Myocyte (in vitro differentiated cells): ENCODE measurements at regions not wholly inside any gene's neighbourhood (a gene's known extent, or its start where the extent isn't known, plus 50 kb on each side); places are given as distances from the start of the nearest gene placed in this dataset.
"Not testable (repeated sequence)": the region's sequence is repeated elsewhere in the genome, so short reads cannot be mapped to it uniquely, and the experiment has no call there.

Experiments
- DNase-seq: peaks from one replicate; pipeline ENCODE4 v3.0.0-alpha.2; 2012; ENCODE audit warnings: low read depth

DNA sequence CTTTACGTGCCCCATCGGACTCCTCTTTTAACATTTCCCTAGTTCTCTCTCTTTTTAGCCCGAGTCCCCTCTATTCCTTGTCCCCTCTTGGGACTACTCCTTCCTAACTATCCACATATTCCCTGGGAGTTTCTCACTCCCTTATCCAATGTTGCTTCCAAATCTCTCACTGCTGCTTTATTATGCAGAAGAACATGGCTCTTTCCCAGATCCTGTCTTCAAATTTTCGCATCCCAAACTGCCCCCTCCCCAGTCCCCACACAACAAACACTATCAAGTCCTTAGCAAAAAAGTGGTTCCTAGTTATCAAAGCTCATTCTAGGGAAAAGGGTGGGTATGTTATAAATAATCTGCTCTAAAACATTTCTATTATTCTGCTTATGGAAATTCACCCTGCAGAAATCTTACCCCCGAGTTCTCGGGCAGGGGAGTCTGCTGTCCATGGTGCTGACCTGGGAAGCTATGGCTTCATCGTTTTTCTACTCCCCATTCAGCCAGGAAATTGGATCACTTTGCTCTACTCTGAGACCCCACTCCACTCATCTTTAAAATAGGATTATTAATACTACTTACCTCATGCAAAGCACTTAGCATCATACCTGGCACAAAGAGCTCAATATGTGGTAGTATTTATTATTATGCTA is 393.5 kb downstream of the BUD13 start:
- peak; percentile 13 for DNase-seq

- no peak for DNase-seq
Measured at GRCh38 chr11:116376547-116376946, 396.2 kb downstream of the BUD13 start.

DNA sequence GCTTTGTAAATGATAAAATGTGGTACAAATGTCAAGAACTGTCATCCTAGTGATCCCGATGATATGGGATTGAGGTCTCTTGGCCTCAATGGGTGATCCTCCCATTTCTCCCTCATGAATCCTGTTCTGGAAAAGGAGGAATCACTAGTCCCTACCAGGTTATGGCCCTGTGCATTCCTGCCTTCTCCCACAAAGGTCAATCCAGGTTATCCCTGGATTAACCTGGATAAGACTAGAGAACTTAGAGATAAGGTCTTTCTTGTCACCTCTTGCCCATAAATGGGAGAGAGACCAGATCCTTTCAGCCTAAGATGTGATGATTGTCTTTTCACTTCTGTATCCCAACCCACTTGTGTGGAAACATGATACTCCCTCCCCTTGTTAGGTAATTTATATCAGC is 396.7 kb downstream of the BUD13 start:
- DNase-seq, result no peak

DNA sequence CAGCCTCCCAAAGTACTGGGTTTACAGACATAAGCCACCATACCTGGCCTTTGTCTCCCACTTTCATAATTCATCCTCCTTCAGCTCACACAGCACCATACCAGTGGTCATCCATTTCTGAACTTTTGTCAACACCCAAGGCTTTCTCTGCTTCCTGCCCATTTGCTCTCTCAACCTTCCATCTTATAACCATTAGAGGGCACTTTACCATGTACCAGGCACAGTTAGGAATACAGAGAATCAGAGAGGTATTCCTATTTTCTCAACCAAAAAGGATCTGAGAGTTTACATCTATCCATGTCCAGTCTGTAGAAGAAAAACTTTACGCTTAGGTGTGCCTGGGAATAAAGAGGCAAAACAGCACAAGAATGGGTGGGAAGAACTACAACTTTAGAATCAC is 397.6 kb downstream of the BUD13 start:
- DNase-seq, result no peak

DNA sequence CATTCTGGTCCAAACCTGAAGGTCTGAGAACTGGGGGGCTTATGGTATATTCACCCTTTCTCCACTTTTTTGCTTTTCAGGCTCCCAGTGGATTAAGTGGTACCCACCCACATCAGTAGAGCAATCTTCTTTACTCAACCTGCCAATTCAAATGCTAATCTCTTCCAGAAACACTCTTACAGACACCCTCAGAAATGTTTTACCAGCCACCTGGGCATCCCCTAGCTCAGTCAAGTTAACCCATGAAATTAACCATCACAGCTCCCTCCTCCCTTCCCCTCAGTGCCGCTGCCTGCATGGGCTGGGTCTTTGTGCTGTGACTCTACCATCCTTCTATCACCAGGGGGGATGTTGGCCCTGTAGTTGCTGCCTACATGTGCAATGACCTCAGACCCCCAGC is 398.7 kb downstream of the BUD13 start:
- no peak for DNase-seq

DNA sequence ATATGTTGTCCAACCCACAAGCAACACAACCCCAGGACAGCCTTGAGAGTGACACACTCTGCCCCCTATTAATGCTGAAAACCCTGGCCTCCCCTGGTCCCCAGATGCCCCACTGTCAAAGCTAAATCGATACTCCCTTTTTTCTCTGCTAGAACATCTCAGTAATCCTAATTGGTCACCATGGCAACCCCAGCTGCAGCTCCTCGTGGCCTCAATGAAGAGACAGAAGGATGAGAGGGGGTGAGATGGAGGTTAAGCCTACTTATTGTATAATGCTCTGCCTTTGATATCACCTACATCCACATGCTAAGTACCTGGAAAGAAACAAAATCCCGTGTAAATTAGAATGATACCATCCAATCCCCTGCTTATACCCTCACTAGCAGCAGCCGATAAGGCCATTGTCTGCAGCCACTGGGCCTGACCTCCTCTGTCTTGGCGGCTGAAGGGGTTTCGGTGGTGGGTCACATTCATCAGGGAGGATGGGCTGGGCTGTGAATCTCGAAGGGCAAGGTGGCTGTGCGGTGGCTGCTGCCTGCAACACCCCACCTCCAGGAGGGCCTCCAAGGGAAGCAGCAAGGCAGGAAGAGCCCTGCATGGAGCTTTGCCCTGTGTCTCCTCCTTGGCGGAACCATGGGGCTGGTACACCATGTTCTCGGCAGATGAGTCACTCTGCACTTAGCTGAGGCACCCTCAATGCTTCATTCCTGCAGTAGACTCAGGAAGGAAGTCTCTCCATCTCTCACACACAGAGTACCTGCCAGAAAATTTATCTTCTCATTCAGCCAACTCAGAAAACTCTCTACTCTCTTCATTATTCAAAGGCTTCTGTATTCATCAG is 399.5 kb downstream of the BUD13 start:
- no peak for DNase-seq

- DNase-seq, result no peak
Measured at GRCh38 chr11:116371146-116371545, 401.6 kb downstream of the BUD13 start.

DNA sequence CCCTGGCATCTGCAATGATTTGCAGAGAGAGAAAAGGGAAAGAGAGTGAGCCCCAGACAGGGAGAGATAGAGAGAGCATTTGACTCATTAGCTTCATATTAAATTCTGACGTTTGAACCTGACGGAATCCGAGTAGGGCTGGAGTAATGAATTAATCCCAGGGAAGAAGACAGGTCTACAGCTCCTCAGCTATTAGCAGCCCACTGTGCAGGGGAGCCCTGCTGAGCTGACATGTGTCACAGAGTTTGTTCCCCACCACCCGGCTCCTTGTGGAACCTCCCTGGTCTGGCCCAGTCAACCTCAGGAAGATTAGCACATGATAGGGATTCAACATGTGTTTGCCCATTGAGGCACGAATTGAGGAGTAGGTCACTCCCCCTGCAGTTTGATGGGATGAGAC is 404.0 kb downstream of the BUD13 start:
- no peak for DNase-seq

DNA sequence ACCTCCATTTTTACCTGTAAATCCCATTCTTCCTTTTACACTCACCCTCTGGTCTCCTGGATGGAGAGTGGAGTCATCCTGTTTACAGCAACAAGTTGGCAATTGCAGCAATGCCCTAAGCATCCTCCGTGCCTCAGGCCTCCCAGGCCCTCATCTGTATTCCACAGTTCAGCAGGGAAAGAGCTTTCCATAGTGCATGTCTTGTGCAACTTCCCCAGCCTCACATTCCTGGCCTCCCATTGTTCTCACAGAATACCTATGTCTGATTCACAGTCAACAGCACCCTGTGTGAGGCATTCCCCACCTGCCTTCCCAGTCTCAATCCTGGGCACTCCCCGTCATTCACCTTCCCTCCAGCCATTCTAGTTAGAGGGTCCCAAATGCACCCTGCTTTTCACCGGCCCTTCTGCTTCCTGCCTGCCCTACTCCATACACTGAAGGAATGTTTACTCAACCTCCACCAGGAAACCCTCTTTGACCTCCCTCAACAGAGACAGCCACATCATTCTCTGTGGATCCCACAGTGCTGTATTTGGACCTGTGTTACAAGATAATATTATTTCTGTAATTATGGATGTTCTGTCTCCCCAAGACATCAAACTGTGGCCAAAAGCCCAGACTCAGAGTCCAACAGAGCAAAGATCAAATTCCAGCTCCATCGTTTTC is 405.7 kb downstream of the BUD13 start:
- no peak for DNase-seq

- no peak for DNase-seq
Measured at GRCh38 chr11:116366451-116366850, 406.3 kb downstream of the BUD13 start.

DNA sequence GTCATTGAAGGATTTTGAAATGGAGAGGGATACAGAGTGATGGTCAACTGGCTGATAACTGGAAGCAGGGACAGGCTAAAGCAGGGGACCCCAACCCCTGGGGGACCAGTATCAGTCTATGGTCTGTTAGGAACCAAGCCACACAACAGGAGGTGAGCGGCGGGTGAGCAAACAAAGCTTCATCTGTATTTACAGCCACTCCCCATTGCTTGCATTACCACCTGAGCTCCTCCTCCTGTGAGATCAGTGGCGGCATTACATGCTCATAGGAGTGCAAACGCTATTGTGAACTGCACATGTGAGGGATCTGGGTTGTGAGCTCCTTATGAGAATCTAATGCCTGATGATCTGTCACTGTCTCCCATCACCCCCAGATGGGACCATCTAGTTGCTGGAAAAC is 407.9 kb downstream of the BUD13 start:
- not testable (repeated sequence) for DNase-seq

DNA sequence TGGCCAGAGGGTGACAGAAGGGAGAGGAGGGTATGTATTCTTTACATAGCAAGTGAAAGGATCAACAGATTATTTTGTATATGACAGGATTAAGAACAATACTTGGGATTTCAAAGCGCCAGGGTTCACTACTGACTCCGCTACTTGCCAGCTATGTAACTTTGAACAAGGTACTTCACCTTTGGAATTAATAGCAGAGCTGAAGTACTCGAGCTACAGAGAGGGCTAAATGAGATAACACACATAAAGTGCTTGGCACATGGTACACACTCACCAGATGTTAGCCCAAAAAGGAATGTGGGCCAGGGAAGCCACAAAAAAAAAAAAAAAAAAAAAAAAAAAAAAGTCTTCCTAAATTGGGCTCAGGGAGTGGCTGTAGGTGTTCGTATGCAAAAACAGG is 408.4 kb downstream of the BUD13 start:
- DNase-seq, result no peak

- DNase-seq, result no peak
Measured at GRCh38 chr11:116360221-116360941, 412.4 kb downstream of the BUD13 start.

DNA sequence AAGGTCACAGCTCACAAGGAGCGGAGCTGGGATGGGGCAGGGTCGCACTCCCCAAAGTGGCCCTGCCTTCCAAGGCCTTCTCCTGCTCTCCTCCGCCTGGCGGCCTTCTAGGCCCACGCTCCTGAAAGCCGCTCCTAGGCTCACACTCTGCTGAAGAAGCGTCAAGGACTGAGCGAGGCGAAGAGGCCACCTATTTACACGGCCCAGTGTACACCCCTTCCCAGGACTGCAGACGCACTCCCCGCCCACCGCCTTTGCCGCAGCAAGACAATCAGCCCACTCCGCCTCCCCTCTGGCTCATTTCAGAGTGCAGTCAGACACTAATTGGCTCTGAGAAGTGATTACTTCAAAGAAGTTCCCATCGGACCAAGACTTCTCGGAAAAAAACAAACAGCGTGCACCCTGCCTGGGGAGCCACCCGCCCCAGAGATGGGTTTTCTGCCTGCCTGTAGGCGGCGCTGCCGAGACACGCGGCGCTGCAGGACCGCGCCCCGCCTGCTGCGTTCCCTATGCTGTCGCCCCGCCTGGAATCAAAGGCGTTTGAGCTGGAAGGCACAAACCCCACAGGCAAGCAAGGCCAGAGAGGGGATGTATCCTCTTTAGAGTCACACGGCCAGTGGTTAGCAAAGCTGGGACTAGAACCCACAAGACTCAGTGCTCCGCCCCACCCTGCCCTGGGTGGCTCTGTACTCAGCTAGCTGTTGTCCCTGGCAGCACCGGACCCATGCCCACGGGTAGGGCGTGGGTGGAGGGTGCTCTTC is 414.8 kb downstream of the BUD13 start:
- no peak for DNase-seq

DNA sequence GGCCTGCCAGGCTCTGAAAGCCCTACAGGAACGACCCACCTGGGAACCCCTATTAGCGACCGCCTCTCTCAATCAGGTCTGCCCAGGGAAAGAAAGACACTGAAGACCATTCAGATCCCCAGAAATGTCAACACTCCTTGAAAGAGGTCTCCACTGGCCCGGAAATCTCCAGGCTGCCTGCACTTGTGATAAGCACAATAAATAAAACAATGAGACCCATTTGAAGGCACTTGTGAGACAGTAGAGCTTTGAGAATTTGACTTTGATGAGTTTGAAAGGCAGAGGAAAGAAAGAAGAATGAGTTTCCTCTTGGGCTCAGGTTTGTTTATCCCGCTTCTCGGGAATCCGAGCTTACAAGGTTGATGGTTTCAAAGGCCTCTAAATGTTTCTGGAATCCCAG is 416.3 kb downstream of the BUD13 start:
- DNase-seq, result no peak

DNA sequence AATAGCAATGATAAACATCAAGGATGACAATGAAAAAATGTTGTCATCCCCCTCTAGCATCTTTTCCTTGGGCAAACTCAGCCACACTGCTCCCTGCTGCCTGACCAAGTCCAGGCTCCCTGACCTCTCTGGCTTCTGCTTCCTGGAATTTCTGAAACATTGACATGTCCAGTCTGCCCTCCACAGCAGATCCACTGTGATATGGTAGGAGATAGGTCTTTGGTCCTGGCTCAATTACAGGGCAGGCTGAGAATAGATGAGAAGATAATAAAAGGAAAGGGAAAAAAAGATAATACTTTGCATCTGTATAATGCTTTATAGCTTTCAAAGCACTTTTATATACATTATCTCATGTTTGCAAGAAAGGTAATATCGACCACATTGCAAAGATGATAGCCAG is 417.7 kb downstream of the BUD13 start:
- DNase-seq, result no peak

DNA sequence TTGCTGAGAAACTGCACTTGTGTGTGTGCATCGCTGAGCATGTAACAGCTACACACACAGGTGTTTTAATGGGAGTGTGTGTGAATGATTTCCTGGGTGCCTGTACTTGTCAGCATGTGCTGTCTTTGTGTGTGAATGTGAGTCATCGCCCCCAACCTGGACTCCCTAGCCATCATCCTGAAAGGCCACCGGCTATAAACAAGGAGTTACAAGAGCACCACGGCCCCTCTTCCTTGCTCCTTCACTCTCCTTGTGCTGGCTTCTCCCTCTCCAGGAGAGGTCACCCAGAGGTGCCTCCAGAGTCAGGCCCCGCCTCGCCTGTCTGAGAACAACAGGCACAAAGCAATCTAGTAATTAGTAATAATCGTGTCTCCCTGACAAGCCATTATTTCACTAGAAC is 419.2 kb downstream of the BUD13 start:
- DNase-seq, result no peak

GRCh38 chr11:116352881-116353280 is 419.9 kb downstream of the BUD13 start:
- DNase-seq, result no peak

- DNase-seq, result no peak
Measured at GRCh38 chr11:116348226-116348625, 424.6 kb downstream of the BUD13 start.

- DNase-seq, result no peak
Measured at GRCh38 chr11:116345575-116345974, 427.2 kb downstream of the BUD13 start.

GRCh38 chr11:116344601-116345000 is 428.2 kb downstream of the BUD13 start:
- no peak for DNase-seq
